ENCODE measurements at regions not wholly inside any gene's neighbourhood (a gene's known extent, or its start where the extent isn't known, plus 50 kb on each side); places are given as distances from the start of the nearest gene placed in this dataset.

GRCh38 chr4:20474119-20474518 lies 222.4 kb downstream of the SLIT2 start:
- Histone ChIP-seq H4K20me1 (replicated peaks; ENCODE audit: control insufficient read depth, insufficient read depth, low read length) (no peaks in the 10 kb centered on the region), H3K9ac (ENCODE audit: insufficient read depth in 1 of 2, low read depth in 2 of 2, low read length in 2 of 2) (no peak overlapping the region), H3K79me2 (ENCODE audit: control insufficient read depth, insufficient read depth, low read length) (no peaks in the 10 kb centered on the region), H3K4me2 (ENCODE audit: insufficient read depth, low read length) (no peak overlapping the region), H3K4me3 (no peak overlapping the region), H3K9me3 (replicated peaks; ENCODE audit: control insufficient read depth, insufficient read depth, low read depth, low read length) (no peaks in the 10 kb centered on the region), H3K27ac (ENCODE audit: extremely low read depth, low read depth, low read length) (no peak overlapping the region), H3K36me3 (ENCODE audit: control insufficient read depth, insufficient read depth, low read length) (no peaks in the 10 kb centered on the region), H3K4me1 (replicated peaks in 1 of 2; ENCODE audit: control insufficient read depth in 2 of 2, insufficient read depth in 2 of 2, low read length in 2 of 2) (no peaks in the 10 kb centered on the region; a peak in 1 of 5 replicates), H2AFZ (ENCODE audit: low read depth, low read length) (no peak overlapping the region), H3K9me1 (ENCODE audit: control insufficient read depth, insufficient read depth, low read length) (no peaks in the 10 kb centered on the region), H3K27me3 (ENCODE audit: control insufficient read depth in 2 of 2, insufficient read depth in 2 of 2, low read length in 2 of 2) (no peaks in the 10 kb centered on the region)
- FAIRE-seq (no peak), ATAC-seq (no peak), DNase-seq (ENCODE audit: extremely low read depth in 1 of 4, low spot score in 3 of 4) (no peak)
- in situ Hi-C loops (cut with MboI) (no loop called here), intact Hi-C loops (cut with micrococcal nuclease) (no loop called here)
- ChIA-PET CTCF (ENCODE audit: low intra/inter-chr PET ratio) (no interaction called here), POLR2A (interaction anchor here (0.6 kb wide), 1 partner anchor 1109 kb away, joined by 3 read pairs; no protein-coding TSS in a partner anchor)
- BruUV-seq (replicated peaks): no TSS peak
- peak; percentile 77 for TF ChIP-seq MIER1 (IDR thresholded peaks at IDR 0.05; ENCODE audit: low read depth)
- no peak for TF ChIP-seq HMG20B (CRISPR knock-in tag; IDR thresholded peaks at IDR 0.05)
- peak; percentile 92 for TF ChIP-seq REST (IDR thresholded peaks at IDR 0.05; ENCODE audit: borderline replicate concordance)
- TF ChIP-seq REST (CRISPR knock-in tag; IDR thresholded peaks at IDR 0.05; ENCODE audit: low read depth): no peak
- no peak for TF ChIP-seq NR0B1 (IDR thresholded peaks at IDR 0.05; ENCODE audit: partially characterized antibody)
- TF ChIP-seq POLR2H (tag; IDR thresholded peaks at IDR 0.05; ENCODE audit: low read depth): no peak
- peak; percentile 56; the same call in 1 of the 2 replicates for TF ChIP-seq EHMT2 (IDR thresholded peaks at IDR 0.05)
- TF ChIP-seq IRF9 (tag; IDR thresholded peaks at IDR 0.05): no peak
